ENCODE measurements at regions not wholly inside any gene's neighbourhood (a gene's known extent, or its start where the extent isn't known, plus 50 kb on each side); places are given as distances from the start of the nearest gene placed in this dataset.

DNA sequence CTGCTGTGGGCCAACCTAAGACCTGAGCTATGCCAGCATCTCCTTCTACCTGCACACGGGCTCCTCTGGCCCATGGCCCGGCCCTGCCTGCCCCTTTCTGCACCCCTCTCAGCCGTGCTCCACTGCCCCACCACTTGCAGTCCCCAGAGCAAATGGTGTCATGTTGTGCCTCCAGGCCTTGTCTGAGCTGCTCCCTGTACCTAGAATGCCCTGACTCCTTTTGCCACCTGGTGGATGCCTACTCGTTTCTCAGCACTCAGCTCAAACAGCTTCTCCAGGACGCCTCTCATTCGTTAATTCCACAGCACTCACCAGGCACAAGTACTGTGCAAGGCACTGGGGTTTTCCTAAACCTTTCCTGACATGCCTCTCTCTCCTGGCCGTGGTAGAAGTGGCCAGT lies 63.2 kb upstream of the PNMA1 start:
- Histone ChIP-seq H3K9me3 (no peaks in the 10 kb centered on the region), H3K36me3 (ENCODE audit: low read depth, missing control alignments) (no peaks in the 10 kb centered on the region), H3K4me1 (peaks cover 25% of the 10 kb centered on the region), H3K27ac (no peak overlapping the region), H3K27me3 (no peaks in the 10 kb centered on the region), H3K4me3 (no peak overlapping the region)
- TF ChIP-seq POLR2A (IDR thresholded peaks at IDR 0.05) = no peak
- TF ChIP-seq, protein P1, sequence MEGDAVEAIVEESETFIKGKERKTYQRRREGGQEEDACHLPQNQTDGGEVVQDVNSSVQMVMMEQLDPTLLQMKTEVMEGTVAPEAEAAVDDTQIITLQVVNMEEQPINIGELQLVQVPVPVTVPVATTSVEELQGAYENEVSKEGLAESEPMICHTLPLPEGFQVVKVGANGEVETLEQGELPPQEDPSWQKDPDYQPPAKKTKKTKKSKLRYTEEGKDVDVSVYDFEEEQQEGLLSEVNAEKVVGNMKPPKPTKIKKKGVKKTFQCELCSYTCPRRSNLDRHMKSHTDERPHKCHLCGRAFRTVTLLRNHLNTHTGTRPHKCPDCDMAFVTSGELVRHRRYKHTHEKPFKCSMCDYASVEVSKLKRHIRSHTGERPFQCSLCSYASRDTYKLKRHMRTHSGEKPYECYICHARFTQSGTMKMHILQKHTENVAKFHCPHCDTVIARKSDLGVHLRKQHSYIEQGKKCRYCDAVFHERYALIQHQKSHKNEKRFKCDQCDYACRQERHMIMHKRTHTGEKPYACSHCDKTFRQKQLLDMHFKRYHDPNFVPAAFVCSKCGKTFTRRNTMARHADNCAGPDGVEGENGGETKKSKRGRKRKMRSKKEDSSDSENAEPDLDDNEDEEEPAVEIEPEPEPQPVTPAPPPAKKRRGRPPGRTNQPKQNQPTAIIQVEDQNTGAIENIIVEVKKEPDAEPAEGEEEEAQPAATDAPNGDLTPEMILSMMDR (IDR thresholded peaks at IDR 0.05) = no peak
- WGBS, 2 donors = 78 to 79% methylated on average over 6 to 7 of the region's 7 CpGs
- DNase-seq = no peak
- intact Hi-C loops (cut with DNase I; ENCODE audit: low total_unique reads) = no loop called here

DNA sequence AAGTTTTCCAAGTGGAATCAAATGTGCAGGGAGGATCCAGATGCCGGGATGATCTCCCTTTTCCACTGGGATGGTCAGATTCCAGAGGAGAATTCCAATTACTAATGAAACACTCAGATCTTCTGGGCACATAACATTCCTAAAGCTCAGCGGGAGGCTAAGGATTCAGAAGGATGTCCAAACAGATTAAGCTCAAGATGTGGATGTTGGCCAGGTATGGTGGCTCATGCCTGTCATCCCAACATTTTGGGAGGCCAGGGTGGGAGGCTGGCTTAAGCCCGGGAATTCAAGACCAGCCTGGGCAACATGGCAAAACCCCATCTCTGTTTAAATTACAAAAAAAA lies 62.0 kb upstream of the PNMA1 start:
- DNase-seq = no peak

DNA sequence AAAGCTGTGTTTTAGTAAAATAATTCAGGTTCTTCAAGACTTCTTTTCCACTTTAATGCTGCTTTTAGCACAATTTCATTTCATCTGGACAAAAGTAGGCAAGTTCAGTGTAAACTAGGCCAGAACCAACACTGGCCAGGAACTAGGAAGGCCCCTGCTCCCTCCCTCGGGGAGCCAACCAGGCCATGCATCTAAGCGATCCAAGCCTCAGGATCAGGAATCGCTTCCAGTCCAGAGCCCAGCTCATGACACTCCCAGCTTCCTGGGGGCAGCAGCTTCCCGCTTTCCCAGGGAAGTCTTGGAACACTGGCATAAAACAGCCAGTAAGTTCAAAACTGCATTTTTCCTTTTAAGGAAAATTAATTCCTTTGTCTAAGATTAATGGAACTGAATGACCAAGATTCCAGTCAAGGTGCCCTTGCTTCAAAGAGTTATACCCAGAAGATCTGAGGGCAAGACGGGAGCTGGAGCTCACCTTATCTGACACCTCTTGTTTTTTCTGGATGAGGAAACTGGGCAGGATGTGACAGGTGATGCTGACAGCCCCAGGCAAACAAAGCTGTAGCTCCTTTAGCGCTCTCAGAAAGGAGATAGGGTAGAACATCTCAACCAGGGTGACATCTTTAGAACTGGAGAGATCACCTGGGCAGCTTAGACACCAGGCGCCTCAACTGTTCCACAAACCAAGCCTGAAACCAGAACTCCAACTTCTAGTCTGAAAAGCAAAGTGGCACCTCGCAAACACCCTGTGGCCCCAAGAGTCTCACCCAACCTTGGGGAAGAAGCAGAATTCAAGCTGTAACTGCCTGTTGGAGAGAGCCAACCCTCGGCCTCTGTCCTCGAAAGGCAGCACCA lies 61.4 kb upstream of the PNMA1 start:
- H3K4me3 ChIP-seq = no peak overlapping the region
- H3K9me3 ChIP-seq = no peaks in the 10 kb centered on the region
- no peaks in the 10 kb centered on the region for H3K36me3 ChIP-seq (ENCODE audit: low read depth, missing control alignments)
- H3K4me1 ChIP-seq = peaks cover 41% of the 10 kb centered on the region
- DNase-seq = peak; percentile 19
- intact Hi-C loops (cut with DNase I; ENCODE audit: low total_unique reads) = no loop called here
- H3K27me3 ChIP-seq = no peaks in the 10 kb centered on the region
- TF ChIP-seq, protein P1 (IDR thresholded peaks at IDR 0.05) = no peak
- TF ChIP-seq POLR2A (IDR thresholded peaks at IDR 0.05) = no peak
- WGBS, 2 donors = 70 to 78% methylated on average over 10 of the region's 10 CpGs
- H3K27ac ChIP-seq = peak overlapping the region; percentile 47 to 63

More for the DNA sequence above, 62.0 kb upstream of the PNMA1 start:
- Histone ChIP-seq H3K27ac (peak overlapping the region; percentile 47 to 63), H3K27me3 (no peaks in the 10 kb centered on the region), H3K4me1 (peaks cover 35% of the 10 kb centered on the region), H3K36me3 (ENCODE audit: low read depth, missing control alignments) (no peaks in the 10 kb centered on the region), H3K4me3 (no peak overlapping the region), H3K9me3 (no peaks in the 10 kb centered on the region)
- intact Hi-C loops (cut with DNase I; ENCODE audit: low total_unique reads) = no loop called here
- 55 to 73% methylated on average over 3 of the region's 3 CpGs for WGBS, 2 donors
- TF ChIP-seq POLR2A (IDR thresholded peaks at IDR 0.05) = no peak

DNA sequence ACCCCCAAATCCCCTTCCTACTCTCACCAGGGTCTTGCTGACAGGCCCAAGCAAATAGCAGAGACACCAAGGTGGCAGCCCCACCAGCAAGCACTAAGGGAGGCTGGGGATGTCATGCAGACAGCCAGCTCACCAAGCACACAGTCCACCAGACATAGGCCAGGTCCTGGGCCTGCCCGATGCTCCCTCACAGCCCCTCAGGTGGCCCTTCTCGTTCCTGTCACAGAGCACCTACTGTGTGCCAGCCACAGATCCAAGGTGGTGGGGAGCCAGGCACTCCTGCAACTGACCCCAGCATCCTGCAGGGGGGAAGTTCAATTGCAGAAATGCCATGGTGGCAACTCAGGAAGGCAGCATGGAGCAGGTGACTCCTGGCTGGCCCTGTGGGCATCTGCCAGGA lies 60.5 kb upstream of the PNMA1 start:
- TF ChIP-seq POLR2A (IDR thresholded peaks at IDR 0.05) = no peak
- Histone ChIP-seq H3K36me3 (ENCODE audit: low read depth, missing control alignments) (no peaks in the 10 kb centered on the region), H3K4me1 (peaks cover 44% of the 10 kb centered on the region), H3K27me3 (no peaks in the 10 kb centered on the region), H3K4me3 (no peak overlapping the region), H3K9me3 (no peaks in the 10 kb centered on the region), H3K27ac (peak overlapping the region in 1 of 2 donors; percentile 63)
- intact Hi-C loops (cut with DNase I; ENCODE audit: low total_unique reads) = no loop called here
- DNase-seq = no peak
- WGBS, 2 donors = 33 to 81% methylated on average over 1 to 2 of the region's 2 CpGs

DNA sequence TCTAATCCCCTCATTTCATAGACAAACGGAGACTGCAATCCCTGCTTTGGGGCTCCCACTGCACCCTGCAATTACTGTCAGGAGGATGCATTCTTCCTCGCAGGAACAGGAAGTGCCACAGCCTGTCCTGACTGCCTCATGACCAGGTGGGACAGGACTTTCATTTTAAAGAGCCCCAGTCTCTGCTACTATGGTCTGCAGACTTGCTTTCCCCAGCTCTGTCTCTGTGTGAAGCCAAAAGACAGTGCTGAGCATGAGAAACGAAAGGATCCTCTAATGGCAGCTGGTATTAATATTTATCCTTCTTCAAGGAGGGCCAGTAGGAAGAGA lies 60.0 kb upstream of the PNMA1 start:
- TF ChIP-seq, protein P1 (IDR thresholded peaks at IDR 0.05) = no peak
- no peak for TF ChIP-seq POLR2A (IDR thresholded peaks at IDR 0.05)
- 55 to 60% methylated on average over 2 to 3 of the region's 3 CpGs for WGBS, 2 donors
- peak overlapping the region in 1 of 2 donors; percentile 44 for H3K27ac ChIP-seq
- no peaks in the 10 kb centered on the region for H3K9me3 ChIP-seq
- H3K27me3 ChIP-seq = no peaks in the 10 kb centered on the region
- H3K4me3 ChIP-seq = no peak overlapping the region
- intact Hi-C loops (cut with DNase I; ENCODE audit: low total_unique reads) = no loop called here
- H3K4me1 ChIP-seq = peaks cover 44% of the 10 kb centered on the region
- H3K36me3 ChIP-seq (ENCODE audit: low read depth, missing control alignments) = no peaks in the 10 kb centered on the region
- DNase-seq = no peak
